ENCODE measurements at regions not wholly inside any gene's neighbourhood (a gene's known extent, or its start where the extent isn't known, plus 50 kb on each side); places are given as distances from the start of the nearest gene placed in this dataset.

DNA sequence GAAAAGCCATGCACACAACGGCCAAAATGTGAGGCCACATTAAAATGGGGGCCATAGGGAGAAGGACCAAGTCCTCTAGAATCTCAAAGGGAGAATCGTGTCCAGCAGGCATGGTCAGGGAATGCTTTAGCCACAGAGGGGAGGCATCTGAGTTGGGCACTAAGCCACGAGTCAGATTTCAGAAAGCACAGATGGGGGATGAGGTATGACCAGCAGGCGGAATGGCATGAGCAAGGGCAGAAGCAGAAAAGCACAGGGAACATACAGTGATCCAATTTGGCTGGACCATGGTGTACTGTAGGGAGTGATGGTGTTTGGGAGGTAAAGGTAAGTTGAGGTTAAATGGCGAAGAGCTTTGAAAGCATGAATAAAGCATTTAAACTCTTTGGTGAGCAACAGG is 214.6 kb downstream of the TLE1 start:
- ATAC-seq: no peak
- 18% methylated on average over 5 of the region's 5 CpGs for WGBS (ENCODE audit: insufficient coverage, insufficient replicate concordance, low lambda C conversion rate, missing lambda C conversion rate)
- TF ChIP-seq ZNF687 (IDR thresholded peaks at IDR 0.05): no peak
- TF ChIP-seq ZNF207 (IDR thresholded peaks at IDR 0.05; ENCODE audit: borderline replicate concordance): no peak
- TF ChIP-seq ZNF217 (IDR thresholded peaks at IDR 0.05): no peak
- TF ChIP-seq PAX8 (IDR thresholded peaks at IDR 0.05): no peak
- TF ChIP-seq, protein P1, sequence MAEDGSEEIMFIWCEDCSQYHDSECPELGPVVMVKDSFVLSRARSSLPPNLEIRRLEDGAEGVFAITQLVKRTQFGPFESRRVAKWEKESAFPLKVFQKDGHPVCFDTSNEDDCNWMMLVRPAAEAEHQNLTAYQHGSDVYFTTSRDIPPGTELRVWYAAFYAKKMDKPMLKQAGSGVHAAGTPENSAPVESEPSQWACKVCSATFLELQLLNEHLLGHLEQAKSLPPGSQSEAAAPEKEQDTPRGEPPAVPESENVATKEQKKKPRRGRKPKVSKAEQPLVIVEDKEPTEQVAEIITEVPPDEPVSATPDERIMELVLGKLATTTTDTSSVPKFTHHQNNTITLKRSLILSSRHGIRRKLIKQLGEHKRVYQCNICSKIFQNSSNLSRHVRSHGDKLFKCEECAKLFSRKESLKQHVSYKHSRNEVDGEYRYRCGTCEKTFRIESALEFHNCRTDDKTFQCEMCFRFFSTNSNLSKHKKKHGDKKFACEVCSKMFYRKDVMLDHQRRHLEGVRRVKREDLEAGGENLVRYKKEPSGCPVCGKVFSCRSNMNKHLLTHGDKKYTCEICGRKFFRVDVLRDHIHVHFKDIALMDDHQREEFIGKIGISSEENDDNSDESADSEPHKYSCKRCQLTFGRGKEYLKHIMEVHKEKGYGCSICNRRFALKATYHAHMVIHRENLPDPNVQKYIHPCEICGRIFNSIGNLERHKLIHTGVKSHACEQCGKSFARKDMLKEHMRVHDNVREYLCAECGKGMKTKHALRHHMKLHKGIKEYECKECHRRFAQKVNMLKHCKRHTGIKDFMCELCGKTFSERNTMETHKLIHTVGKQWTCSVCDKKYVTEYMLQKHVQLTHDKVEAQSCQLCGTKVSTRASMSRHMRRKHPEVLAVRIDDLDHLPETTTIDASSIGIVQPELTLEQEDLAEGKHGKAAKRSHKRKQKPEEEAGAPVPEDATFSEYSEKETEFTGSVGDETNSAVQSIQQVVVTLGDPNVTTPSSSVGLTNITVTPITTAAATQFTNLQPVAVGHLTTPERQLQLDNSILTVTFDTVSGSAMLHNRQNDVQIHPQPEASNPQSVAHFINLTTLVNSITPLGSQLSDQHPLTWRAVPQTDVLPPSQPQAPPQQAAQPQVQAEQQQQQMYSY (CRISPR knock-in tag; IDR thresholded peaks at IDR 0.05): no peak
- no peak for TF ChIP-seq IKZF1 (conservative IDR thresholded peaks at IDR 0.05)
- TF ChIP-seq REST (IDR thresholded peaks at IDR 0.05; ENCODE audit: low read depth, low read length): no peak
- no peak for TF ChIP-seq RAD51 (IDR thresholded peaks at IDR 0.05)
- TF ChIP-seq DPF2 (IDR thresholded peaks at IDR 0.05): no peak
- TF ChIP-seq MXI1 (IDR thresholded peaks at IDR 0.05; ENCODE audit: low read depth, low read length): no peak
- TF ChIP-seq STAT3 (IDR thresholded peaks at IDR 0.05; ENCODE audit: low read depth, low read length): no peak
- no peak for TF ChIP-seq ETV6 (conservative IDR thresholded peaks at IDR 0.05 in 1 of 2, IDR thresholded peaks at IDR 0.05 in 1 of 2; ENCODE audit: borderline replicate concordance in 1 of 2, low read depth in 1 of 2)
- TF ChIP-seq GABPA (IDR thresholded peaks at IDR 0.05; ENCODE audit: low read depth): no peak
- TF ChIP-seq ESRRA (IDR thresholded peaks at IDR 0.05; ENCODE audit: low read length): no peak

More for the DNA sequence above, 214.6 kb downstream of the TLE1 start:
- no peaks in the 10 kb centered on the region for H3K4me1 ChIP-seq (ENCODE audit: control insufficient read depth, insufficient read depth, low read length)
- no peaks in the 10 kb centered on the region for H4K20me1 ChIP-seq (ENCODE audit: control insufficient read depth, insufficient read depth)
- intact Hi-C loops (cut with micrococcal nuclease; ENCODE audit: unreplicated experiment) (no loop called here), in situ Hi-C loops (cut with MboI) (no loop called here)
- no peaks in the 10 kb centered on the region for H3K27me3 ChIP-seq (replicated peaks in 1 of 2; ENCODE audit: control insufficient read depth in 2 of 2, insufficient read depth in 2 of 2, low read length in 1 of 2)
- H3K4me2 ChIP-seq (ENCODE audit: control insufficient read depth, insufficient read depth): no peak overlapping the region
- H3K9me3 ChIP-seq (replicated peaks; ENCODE audit: control insufficient read depth, insufficient read depth, low read length): no peaks in the 10 kb centered on the region
- ChIA-PET POLR2A (no interaction called here), RAD21 (ENCODE audit: unreplicated experiment) (no interaction called here), SMC1A (ENCODE audit: uncharacterized antibody, unreplicated experiment) (no interaction called here), CTCF (interaction anchor here (1.7 kb wide), 1 partner anchor 12 kb away, joined by 4 read pairs; no protein-coding TSS in a partner anchor)
- H3K27ac ChIP-seq (ENCODE audit: control insufficient read depth, insufficient read depth): no peak overlapping the region
- no peak overlapping the region for H2AFZ ChIP-seq (ENCODE audit: control insufficient read depth, low read depth, low read length)
- no peak for FAIRE-seq
- BruUV-seq (replicated peaks): no TSS peak
- DNase-seq (ENCODE audit: low read depth, low spot score): no peak
- H3K36me3 ChIP-seq (ENCODE audit: control insufficient read depth in 2 of 2, insufficient read depth in 2 of 2, low read length in 1 of 2): no peaks in the 10 kb centered on the region
- H3K79me2 ChIP-seq (ENCODE audit: control insufficient read depth, insufficient read depth, low read length): no peaks in the 10 kb centered on the region
- no peak overlapping the region for H3K9ac ChIP-seq (ENCODE audit: control insufficient read depth, insufficient read depth, low read length)
- no peak overlapping the region for H3K4me3 ChIP-seq

All from GM12878 (cell line).